ENCODE measurements at regions not wholly inside any gene's neighbourhood (a gene's known extent, or its start where the extent isn't known, plus 50 kb on each side); places are given as distances from the start of the nearest gene placed in this dataset.

- no peak for DNase-seq
- no CpG with 5 or more reads among the region's 3 CpGs for WGBS (ENCODE audit: extremely low coverage, insufficient read length, low lambda C conversion rate)
- H3K23me2 ChIP-seq (ENCODE audit: insufficient read length, low read depth, low read length, poor library complexity, severe bottlenecking): no peaks in the 10 kb centered on the region
- no peak overlapping the region for H2AK5ac ChIP-seq (ENCODE audit: insufficient read length, low read length)
- H3K9ac ChIP-seq (ENCODE audit: extremely low read depth, insufficient read length, low read length): no peak overlapping the region
- no peaks in the 10 kb centered on the region; a peak in 1 of 7 replicates for H3K36me3 Mint-ChIP-seq (ENCODE audit: insufficient read depth in 1 of 3, low read depth in 3 of 3)
- H3K4me3 Mint-ChIP-seq: no peak overlapping the region
- no peak overlapping the region for H3T11ph ChIP-seq (ENCODE audit: low read length)
- H3K4me1 ChIP-seq (ENCODE audit: insufficient read depth, low read length): no peaks in the 10 kb centered on the region; the same call in none of the 2 replicates
- no peak overlapping the region for H2BK15ac ChIP-seq (ENCODE audit: low read depth, low read length)
- no peaks in the 10 kb centered on the region for H3K79me2 ChIP-seq (ENCODE audit: insufficient read depth, low read length)
- peaks cover 32 to 41% of the 10 kb centered on the region in 2 experiments for H3K4me1 Mint-ChIP-seq
- no peaks in the 10 kb centered on the region for H4K20me1 ChIP-seq (ENCODE audit: control insufficient read depth, insufficient read depth, insufficient read length)
- H3K9me3 ChIP-seq (ENCODE audit: control insufficient read depth, low read depth, low read length): no peaks in the 10 kb centered on the region
- H3K27ac ChIP-seq (ENCODE audit: insufficient read length, low read depth, low read length): no peak overlapping the region
- H4K91ac ChIP-seq (ENCODE audit: insufficient read length, low read depth, low read length): no peak overlapping the region
- H3K27me3 ChIP-seq (ENCODE audit: insufficient read depth, low read length): no peaks in the 10 kb centered on the region
- no peak overlapping the region for H2BK5ac ChIP-seq (ENCODE audit: insufficient read length, low read length)
- no peak overlapping the region for H4K5ac ChIP-seq (ENCODE audit: insufficient read length, low read depth, low read length)
- TF ChIP-seq, protein P1, sequence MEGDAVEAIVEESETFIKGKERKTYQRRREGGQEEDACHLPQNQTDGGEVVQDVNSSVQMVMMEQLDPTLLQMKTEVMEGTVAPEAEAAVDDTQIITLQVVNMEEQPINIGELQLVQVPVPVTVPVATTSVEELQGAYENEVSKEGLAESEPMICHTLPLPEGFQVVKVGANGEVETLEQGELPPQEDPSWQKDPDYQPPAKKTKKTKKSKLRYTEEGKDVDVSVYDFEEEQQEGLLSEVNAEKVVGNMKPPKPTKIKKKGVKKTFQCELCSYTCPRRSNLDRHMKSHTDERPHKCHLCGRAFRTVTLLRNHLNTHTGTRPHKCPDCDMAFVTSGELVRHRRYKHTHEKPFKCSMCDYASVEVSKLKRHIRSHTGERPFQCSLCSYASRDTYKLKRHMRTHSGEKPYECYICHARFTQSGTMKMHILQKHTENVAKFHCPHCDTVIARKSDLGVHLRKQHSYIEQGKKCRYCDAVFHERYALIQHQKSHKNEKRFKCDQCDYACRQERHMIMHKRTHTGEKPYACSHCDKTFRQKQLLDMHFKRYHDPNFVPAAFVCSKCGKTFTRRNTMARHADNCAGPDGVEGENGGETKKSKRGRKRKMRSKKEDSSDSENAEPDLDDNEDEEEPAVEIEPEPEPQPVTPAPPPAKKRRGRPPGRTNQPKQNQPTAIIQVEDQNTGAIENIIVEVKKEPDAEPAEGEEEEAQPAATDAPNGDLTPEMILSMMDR (conservative IDR thresholded peaks at IDR 0.05): no peak
- no peaks in the 10 kb centered on the region for H3K79me1 ChIP-seq (ENCODE audit: insufficient read depth, low read depth, low read length, poor library complexity, severe bottlenecking)
- H2BK120ac ChIP-seq (ENCODE audit: low read depth, low read length, poor library complexity, severe bottlenecking): no peak overlapping the region
- no peak overlapping the region for H2BK12ac ChIP-seq (ENCODE audit: insufficient read length, low read depth, low read length)
- H4K8ac ChIP-seq (replicated peaks; ENCODE audit: insufficient read length, low read depth, low read length): no peak overlapping the region
- H3K23ac ChIP-seq (ENCODE audit: insufficient read length, low read depth, low read length): no peak overlapping the region
- H2AFZ ChIP-seq (ENCODE audit: low read length): no peak overlapping the region
- H3K4ac ChIP-seq (ENCODE audit: low read depth, low read length): no peak overlapping the region
- H3K4me2 ChIP-seq (ENCODE audit: insufficient read depth, insufficient read length, low read length): no peak overlapping the region
- no peak overlapping the region for H3K18ac ChIP-seq (ENCODE audit: insufficient read length, low read depth, low read length)
- H3K56ac ChIP-seq (ENCODE audit: insufficient read length, low read depth, low read length): no peak overlapping the region
- H3K27me3 Mint-ChIP-seq (ENCODE audit: low read depth): no peaks in the 10 kb centered on the region
- no peak overlapping the region for H3K14ac ChIP-seq (ENCODE audit: insufficient read depth, low read length)
- no peaks in the 10 kb centered on the region for H3K9me3 Mint-ChIP-seq
- no peak overlapping the region; a peak in 1 of 7 replicates for H3K27ac Mint-ChIP-seq
- no peak overlapping the region for H2BK20ac ChIP-seq (ENCODE audit: low read depth, low read length, poor library complexity, severe bottlenecking)
These were observed 152.9 kb upstream of the LPP start for GRCh38 chr3:188001093-188001492.

Data from H9 (cell line).